ENCODE measurements at regions not wholly inside any gene's neighbourhood (a gene's known extent, or its start where the extent isn't known, plus 50 kb on each side); places are given as distances from the start of the nearest gene placed in this dataset.

GRCh38 chr1:61561666-61562065 is 163.3 kb downstream of the TM2D1 start:
- TF ChIP-seq POLR2A (IDR thresholded peaks at IDR 0.05) (no peak), CTCF (IDR thresholded peaks at IDR 0.05 in 8 of 11, conservative IDR thresholded peaks at IDR 0.05 in 3 of 11) (no peak)
